Activated T-cell treated with anti-CD3 and anti-CD28 coated beads for 4 hours (primary cell): ENCODE measurements at regions not wholly inside any gene's neighbourhood (a gene's known extent, or its start where the extent isn't known, plus 50 kb on each side); places are given as distances from the start of the nearest gene placed in this dataset.
"Not testable (repeated sequence)": the region's sequence is repeated elsewhere in the genome, so short reads cannot be mapped to it uniquely, and the experiment has no call there.

Source experiments
- DNase-seq: peaks from one replicate; pipeline ENCODE4 v3.0.0-alpha.2; 2020

DNA sequence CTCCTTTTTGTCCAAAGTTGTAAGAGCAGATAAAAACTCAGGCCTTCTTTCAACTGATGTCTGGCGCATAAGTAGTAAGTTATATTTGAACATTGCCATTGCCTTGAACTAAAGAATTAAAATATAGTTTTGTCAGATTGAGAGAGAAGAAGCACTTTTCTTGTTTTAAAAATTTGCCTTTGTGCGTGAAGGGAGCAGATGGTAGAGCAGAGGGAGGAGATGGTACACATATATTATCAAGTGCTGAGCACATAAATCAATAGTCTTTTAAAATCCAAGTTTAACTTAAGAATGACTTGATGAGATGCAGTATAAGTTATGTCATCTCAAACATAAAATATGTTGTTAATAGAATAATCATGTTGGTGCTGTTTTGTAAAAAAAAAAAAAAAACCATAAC, 504.6 kb upstream of the KLHL1 start:
- no peak for DNase-seq

- no peak for DNase-seq
Observed at GRCh38 chr13:70604448-70604847, 496.2 kb upstream of the KLHL1 start.

GRCh38 chr13:70593716-70594115, 485.5 kb upstream of the KLHL1 start:
- no peak for DNase-seq

GRCh38 chr13:70585109-70585508, 476.9 kb upstream of the KLHL1 start:
- no peak for DNase-seq

DNA sequence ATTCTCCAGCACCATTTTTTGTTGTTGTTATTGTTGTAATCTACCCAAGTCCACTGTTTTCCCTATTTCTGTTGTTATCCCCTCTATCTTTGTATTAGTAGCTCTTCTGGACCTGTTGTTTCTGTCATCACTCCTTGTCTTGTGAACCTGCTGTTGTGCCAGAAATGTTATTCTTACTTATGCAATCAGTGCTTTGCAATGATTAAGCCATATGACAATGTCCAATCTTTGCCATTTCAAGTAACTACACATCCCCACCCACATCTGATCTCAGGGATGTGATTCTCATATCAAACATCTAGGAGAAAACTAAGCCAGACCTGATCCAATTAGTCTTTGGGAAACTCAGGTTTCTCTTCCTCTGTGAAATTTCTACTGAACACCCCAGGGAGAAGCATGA, 472.6 kb upstream of the KLHL1 start:
- no peak for DNase-seq

DNA sequence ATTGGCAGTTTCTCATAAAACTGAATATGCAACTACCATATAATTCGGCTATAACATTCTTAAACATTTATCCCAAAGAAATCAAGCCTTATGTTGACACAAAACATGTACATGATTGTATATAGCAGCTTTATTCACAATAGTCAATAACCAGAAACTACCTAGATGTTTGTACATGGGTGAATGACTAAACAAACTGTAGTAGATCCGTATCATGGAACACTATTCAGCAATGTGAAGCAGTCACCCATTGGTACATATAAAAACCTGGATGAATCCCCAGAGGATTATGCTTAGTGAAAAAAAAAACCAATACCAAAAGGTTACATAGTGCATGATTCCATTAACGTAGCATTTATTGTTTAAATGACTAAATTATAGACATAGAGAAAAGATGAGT, 471.7 kb upstream of the KLHL1 start:
- DNase-seq = no peak

GRCh38 chr13:70571221-70571620, 463.0 kb upstream of the KLHL1 start:
- no peak for DNase-seq

- DNase-seq = no peak
Observed at GRCh38 chr13:70568571-70568970, 460.3 kb upstream of the KLHL1 start.

- DNase-seq = no peak
Observed at GRCh38 chr13:70544706-70545105, 436.5 kb upstream of the KLHL1 start.

DNA sequence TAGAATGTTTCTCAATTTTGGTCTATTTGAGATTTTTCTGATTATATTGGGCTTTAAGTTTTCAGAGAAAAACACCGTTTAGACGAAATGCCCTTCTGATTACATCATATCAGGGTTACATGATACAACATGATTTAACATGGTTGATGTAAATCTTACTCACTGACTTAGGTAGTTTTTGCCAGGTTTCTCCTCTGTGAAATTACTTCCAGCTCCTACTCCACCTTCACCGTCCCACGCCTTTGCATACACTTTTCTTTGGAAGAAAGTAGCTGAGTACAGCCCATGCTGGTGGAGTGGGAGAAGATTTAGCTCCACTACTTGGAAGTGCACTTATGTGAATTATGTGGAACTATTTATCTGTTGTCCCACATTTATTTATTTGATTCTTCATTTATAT, 433.2 kb upstream of the KLHL1 start:
- DNase-seq = no peak

DNA sequence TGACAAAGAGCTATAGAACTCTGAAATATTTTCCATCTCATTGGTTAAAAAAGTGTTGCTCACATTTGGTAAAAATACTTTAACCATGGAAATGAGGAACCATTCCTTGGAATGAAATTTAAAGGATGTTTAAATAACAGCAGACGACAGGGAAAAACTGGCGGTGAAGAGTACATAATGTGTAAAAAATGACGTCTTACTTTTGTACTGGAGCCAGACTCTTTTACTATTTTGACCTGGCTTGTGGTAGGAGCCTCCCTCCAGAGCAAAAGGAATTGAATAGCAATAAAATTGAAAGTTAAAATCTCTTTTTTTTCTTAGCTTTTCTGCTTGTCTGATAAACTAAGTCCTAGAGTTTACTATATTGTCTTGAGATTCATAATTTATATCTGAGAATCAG, 426.2 kb upstream of the KLHL1 start:
- no peak for DNase-seq

DNA sequence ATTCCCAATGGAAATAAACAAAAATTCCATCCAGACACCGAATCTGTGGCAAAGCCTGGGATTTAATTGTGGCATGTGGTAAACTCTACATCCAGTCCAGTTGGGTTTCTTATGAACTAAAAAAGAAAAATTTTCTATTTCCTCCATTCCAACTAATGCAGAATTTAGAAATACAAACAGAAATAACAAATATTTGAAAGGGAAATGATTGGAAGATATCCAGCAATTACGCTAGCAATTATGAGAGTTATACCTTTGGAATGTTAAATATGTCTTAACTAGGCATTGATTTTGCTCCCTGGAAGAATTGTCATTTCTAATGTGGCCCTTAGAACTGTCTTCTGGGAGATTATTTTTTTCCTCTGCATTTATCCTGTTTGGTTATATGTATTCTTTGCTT, 421.4 kb upstream of the KLHL1 start:
- no peak for DNase-seq

- no peak for DNase-seq
Observed at GRCh38 chr13:70527599-70527998, 419.3 kb upstream of the KLHL1 start.

DNA sequence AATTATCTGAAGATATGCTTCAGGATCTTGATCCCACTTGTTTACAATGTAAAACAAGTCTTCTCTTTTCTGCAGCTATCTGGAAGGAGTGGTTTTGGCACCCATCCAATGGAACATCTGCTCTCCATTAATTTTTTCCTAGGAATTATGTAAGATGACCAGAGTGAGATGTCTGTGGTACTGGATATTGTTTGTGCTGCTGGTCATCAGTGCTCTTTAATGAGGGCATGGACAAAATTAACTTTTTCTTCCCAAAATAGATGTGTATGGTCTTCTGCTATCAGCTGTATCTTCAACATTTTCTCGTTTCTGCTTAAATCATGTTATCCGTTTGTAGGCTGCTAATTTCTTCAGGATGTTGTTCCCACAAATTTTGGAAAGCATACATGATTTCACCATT, 415.4 kb upstream of the KLHL1 start:
- DNase-seq = no peak

- no peak for DNase-seq
Observed at GRCh38 chr13:70520275-70521036, 412.2 kb upstream of the KLHL1 start.

GRCh38 chr13:70518081-70518480, 409.8 kb upstream of the KLHL1 start:
- no peak for DNase-seq

DNA sequence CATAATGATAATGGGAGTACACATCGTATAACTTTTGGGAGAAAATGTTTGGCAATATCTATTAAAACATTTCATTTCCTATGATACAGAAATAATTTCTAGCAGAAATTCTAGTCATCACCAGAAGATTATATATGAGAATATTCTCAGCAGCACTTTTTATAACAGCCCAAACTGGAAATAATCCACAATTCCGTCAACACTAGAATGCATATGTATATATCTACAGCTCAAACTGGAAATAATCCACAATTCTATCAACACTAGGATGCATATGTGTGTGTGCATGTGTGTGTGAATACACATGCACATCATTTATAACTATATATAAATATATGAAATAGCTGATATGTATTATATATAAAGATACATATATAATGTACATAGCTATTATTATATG, 408.0 kb upstream of the KLHL1 start:
- no peak for DNase-seq

GRCh38 chr13:70511861-70512417, 403.7 kb upstream of the KLHL1 start:
- not testable (repeated sequence) for DNase-seq

GRCh38 chr13:70505809-70506208, 397.6 kb upstream of the KLHL1 start:
- no peak for DNase-seq

- DNase-seq = no peak
Observed at GRCh38 chr13:70502944-70503343, 394.7 kb upstream of the KLHL1 start.

DNA sequence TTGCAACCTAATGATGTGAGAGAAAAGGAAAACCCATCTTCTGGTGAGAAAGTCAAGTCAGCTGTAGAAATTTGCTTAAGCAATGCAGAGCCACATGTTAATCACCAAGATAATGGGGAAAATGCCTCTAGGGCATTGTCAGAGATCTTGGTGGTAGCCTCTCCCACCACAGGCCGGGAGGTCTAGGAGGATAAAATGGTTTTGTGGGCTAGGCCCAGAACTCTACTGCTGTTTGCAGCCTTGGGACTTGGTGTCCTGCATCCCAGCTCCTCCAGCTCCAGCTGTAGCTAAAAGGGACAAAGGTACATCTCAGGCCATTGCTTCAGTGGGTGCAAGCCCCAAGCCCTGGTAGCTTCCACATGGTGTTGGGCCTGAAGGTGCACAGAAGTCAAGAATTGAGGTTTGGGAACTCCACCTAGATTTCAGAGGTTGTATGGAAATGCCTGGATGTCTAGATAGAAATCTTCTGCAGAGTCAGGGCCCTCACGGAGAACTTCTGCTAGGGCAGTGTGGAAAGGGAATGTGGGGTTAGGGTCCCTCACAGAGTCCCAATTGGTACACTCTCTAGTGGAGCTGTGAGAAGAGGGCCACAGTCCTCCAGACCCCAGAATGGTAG, 382.2 kb upstream of the KLHL1 start:
- DNase-seq = no peak

GRCh38 chr13:70484931-70485330, 376.7 kb upstream of the KLHL1 start:
- DNase-seq = no peak

DNA sequence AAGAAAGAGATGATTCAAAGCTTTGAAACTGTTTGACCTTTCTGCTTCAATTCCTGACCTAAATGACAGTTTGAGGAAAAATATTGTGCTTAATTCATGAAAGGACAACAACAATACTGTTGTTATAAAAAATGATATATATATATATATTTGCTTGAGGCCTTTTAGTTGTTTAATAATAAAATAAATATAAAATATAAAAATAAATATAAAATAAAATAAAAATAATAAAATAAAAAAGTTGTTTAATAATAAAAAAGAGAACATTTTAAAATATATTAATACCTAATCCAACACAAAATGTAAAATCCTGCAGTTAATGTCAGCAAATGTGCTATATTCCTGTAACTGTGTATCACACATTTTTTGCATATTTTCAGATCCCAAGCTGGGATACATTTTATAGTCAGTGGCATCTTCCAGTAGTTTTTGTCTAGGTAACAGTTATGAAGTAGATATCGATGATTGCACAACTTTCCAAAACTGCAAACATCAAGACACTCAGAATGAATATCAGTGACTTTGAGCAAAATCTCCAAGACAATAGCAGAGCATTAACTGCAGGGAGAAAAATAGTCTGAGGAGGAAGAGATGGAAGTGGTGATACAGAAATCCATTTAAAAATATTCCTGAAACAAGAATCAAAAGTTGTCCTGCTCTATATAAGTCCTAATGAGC, 375.5 kb upstream of the KLHL1 start:
- DNase-seq = no peak

GRCh38 chr13:70473907-70474306, 365.7 kb upstream of the KLHL1 start:
- DNase-seq = no peak
